HCT116 (cell line): ENCODE measurements at regions not wholly inside any gene's neighbourhood (a gene's known extent, or its start where the extent isn't known, plus 50 kb on each side); places are given as distances from the start of the nearest gene placed in this dataset.

Experiments used
- CBX3 ChIP-seq: IDR thresholded peaks from 2 replicates; pipeline ENCODE4 v1.6.1; 2012; ENCODE audit warnings: low read depth
- EGR1 ChIP-seq: IDR thresholded peaks from 2 replicates; pipeline ENCODE4 v1.6.1; 2012; ENCODE audit warnings: low read depth
- EZH2 ChIP-seq: fragments of 200-600 bp; sonication (generic); IDR thresholded peaks from 2 replicates; pipeline ENCODE4 v1.6.1; 2017; ENCODE audit warnings: antibody characterized with exemption, mixed run types
- EZH2phosphoT487 ChIP-seq: fragments of 200-600 bp; IDR thresholded peaks from 2 replicates; pipeline ENCODE4 v1.6.1; 2018; ENCODE audit warnings: antibody characterized with exemption, borderline replicate concordance
- JUND ChIP-seq: IDR thresholded peaks from 2 replicates; pipeline ENCODE4 v1.6.1; 2012
- POLR2A ChIP-seq: IDR thresholded peaks from 2 replicates; pipeline ENCODE4 v1.7.0; 2011; ENCODE audit warnings: borderline replicate concordance; ENCODE audit not compliant: insufficient read depth, insufficient read length; ENCODE audit errors: extremely low read depth
- SIN3A ChIP-seq: IDR thresholded peaks from 2 replicates; pipeline ENCODE4 v1.6.1; 2012; ENCODE audit warnings: low read depth
- TCF7L2 ChIP-seq: IDR thresholded peaks from 2 replicates; pipeline ENCODE4 v1.7.0; 2011; ENCODE audit warnings: borderline replicate concordance, inconsistent platforms; ENCODE audit not compliant: insufficient read depth, insufficient read length; ENCODE audit errors: extremely low read depth
- ZFX ChIP-seq: fragments of 450-650 bp; IDR thresholded peaks from 2 replicates; pipeline ENCODE4 v1.6.1; 2017
- TF ChIP-seq, protein P1 (sequence below): IDR thresholded peaks from 2 replicates; pipeline ENCODE4 v1.6.1; 2012
- TF ChIP-seq, protein P2 (sequence below), 3 experiments: fragments of 200-600 bp in 1 of 3; sonication (generic) in 1 of 3; IDR thresholded peaks in 2 of 3; conservative IDR thresholded peaks in 1 of 3; 2 replicates each; pipeline ENCODE4 v1.5.1; 2012 to 2017; ENCODE audit warnings: low read depth in 2 of 3, low read length in 2 of 3, antibody characterized with exemption in 1 of 3, borderline replicate concordance in 1 of 3, control low read depth in 1 of 3, mild to moderate bottlenecking in 1 of 3, mixed read lengths in 1 of 3, mixed run types in 1 of 3, moderate library complexity in 1 of 3; ENCODE audit not compliant: insufficient read depth in 1 of 3
- TF ChIP-seq, protein P3 (sequence below): IDR thresholded peaks from 2 replicates; pipeline ENCODE4 v1.6.1; 2011; ENCODE audit warnings: mild to moderate bottlenecking, low read length, moderate library complexity; ENCODE audit not compliant: insufficient replicate concordance; ENCODE audit errors: extremely low read depth

DNA sequence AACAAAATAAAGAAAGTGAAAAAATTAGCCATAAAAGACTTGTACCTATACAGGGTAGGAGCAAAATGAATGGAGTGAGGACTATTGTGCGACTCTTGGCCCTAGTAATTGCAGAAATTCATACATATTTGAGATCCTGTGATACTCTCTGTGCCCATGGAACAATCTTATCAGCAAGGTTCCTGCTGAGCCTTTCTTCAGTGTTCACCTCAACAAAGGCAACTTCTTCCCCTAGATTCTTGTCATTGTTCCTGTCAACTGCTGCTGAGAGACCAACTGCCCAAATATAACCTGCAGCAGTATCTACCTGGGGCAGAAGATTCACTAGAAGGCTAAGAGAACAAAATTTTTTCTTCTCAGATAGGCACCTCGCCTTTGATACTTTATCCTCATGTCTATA lies 187.4 kb downstream of the NEBL start:
- TF ChIP-seq JUND (no peak), POLR2A (no peak), EZH2 (no peak), TCF7L2 (no peak), SIN3A (no peak), ZFX (no peak), CBX3 (no peak), EZH2phosphoT487 (no peak), EGR1 (no peak)
- TF ChIP-seq, protein P1, sequence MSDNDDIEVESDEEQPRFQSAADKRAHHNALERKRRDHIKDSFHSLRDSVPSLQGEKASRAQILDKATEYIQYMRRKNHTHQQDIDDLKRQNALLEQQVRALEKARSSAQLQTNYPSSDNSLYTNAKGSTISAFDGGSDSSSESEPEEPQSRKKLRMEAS: no peak
- TF ChIP-seq, protein P2, sequence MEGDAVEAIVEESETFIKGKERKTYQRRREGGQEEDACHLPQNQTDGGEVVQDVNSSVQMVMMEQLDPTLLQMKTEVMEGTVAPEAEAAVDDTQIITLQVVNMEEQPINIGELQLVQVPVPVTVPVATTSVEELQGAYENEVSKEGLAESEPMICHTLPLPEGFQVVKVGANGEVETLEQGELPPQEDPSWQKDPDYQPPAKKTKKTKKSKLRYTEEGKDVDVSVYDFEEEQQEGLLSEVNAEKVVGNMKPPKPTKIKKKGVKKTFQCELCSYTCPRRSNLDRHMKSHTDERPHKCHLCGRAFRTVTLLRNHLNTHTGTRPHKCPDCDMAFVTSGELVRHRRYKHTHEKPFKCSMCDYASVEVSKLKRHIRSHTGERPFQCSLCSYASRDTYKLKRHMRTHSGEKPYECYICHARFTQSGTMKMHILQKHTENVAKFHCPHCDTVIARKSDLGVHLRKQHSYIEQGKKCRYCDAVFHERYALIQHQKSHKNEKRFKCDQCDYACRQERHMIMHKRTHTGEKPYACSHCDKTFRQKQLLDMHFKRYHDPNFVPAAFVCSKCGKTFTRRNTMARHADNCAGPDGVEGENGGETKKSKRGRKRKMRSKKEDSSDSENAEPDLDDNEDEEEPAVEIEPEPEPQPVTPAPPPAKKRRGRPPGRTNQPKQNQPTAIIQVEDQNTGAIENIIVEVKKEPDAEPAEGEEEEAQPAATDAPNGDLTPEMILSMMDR (IDR thresholded peaks at IDR 0.05 in 2 of 3, conservative IDR thresholded peaks at IDR 0.05 in 1 of 3; ENCODE audit: borderline replicate concordance in 1 of 3, insufficient read depth in 1 of 3, low read depth in 2 of 3, low read length in 2 of 3): no peak
- TF ChIP-seq, protein P3, sequence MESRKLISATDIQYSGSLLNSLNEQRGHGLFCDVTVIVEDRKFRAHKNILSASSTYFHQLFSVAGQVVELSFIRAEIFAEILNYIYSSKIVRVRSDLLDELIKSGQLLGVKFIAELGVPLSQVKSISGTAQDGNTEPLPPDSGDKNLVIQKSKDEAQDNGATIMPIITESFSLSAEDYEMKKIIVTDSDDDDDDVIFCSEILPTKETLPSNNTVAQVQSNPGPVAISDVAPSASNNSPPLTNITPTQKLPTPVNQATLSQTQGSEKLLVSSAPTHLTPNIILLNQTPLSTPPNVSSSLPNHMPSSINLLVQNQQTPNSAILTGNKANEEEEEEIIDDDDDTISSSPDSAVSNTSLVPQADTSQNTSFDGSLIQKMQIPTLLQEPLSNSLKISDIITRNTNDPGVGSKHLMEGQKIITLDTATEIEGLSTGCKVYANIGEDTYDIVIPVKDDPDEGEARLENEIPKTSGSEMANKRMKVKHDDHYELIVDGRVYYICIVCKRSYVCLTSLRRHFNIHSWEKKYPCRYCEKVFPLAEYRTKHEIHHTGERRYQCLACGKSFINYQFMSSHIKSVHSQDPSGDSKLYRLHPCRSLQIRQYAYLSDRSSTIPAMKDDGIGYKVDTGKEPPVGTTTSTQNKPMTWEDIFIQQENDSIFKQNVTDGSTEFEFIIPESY: no peak
